HG02610 (cell line): ENCODE measurements at regions not wholly inside any gene's neighbourhood (a gene's known extent, or its start where the extent isn't known, plus 50 kb on each side); places are given as distances from the start of the nearest gene placed in this dataset.

Experiments
- ATAC-seq: cut with Tn5 transposase; IDR thresholded peaks from one replicate; pipeline ENCODE4 v1.9.1; 2021; ENCODE audit warnings: mild to moderate bottlenecking, moderate library complexity; ENCODE audit not compliant: unreplicated experiment

GRCh38 chr16:73387979-73388378, 340.1 kb upstream of the ZFHX3 start:
- no peak for ATAC-seq

- no peak for ATAC-seq
Observed at GRCh38 chr16:73385696-73386095, 337.8 kb upstream of the ZFHX3 start.

DNA sequence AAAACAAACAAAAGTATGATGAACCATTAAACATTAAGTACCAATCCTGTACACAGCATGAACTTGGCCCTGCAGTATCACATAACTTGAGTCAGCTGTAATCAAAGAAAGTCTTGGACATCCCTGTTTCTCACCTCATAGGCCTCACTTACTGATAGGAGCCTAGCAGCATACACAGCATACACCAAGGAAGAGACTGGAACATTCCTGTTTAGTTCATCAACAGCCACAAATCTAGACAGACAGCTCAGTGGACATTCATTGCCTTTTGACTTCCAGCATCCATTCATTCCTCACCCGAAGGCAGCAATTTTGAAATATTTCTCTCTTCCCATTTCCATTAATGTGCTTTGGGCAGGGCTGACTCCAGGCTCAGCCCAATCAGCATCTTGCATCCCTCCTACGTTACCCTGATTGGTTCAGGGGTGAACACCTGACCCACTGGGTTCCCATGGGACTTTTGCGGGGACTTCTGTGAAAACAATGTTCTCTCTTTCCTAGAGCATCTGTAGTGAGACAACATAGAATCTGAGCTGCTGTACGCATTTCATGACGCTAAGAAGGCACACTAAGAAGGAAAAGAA, 336.7 kb upstream of the ZFHX3 start:
- no peak for ATAC-seq

DNA sequence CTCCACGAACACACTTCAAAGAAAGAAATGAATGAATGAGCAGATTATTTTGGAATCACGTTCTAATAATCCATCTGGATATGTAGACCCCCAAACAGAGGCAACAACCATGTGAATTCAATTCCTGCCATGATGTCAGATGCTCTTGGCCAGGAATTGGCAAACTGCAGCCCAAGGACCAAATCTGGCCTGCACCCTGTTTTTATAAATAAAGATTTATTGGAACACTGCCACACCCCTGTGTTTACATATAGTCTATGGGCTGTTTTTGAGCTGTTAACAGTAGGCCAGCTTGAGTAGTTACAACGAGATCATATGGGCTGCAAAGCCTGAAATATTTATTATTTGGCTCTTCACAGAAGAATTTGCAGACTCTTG, 336.0 kb upstream of the ZFHX3 start:
- ATAC-seq, result no peak

DNA sequence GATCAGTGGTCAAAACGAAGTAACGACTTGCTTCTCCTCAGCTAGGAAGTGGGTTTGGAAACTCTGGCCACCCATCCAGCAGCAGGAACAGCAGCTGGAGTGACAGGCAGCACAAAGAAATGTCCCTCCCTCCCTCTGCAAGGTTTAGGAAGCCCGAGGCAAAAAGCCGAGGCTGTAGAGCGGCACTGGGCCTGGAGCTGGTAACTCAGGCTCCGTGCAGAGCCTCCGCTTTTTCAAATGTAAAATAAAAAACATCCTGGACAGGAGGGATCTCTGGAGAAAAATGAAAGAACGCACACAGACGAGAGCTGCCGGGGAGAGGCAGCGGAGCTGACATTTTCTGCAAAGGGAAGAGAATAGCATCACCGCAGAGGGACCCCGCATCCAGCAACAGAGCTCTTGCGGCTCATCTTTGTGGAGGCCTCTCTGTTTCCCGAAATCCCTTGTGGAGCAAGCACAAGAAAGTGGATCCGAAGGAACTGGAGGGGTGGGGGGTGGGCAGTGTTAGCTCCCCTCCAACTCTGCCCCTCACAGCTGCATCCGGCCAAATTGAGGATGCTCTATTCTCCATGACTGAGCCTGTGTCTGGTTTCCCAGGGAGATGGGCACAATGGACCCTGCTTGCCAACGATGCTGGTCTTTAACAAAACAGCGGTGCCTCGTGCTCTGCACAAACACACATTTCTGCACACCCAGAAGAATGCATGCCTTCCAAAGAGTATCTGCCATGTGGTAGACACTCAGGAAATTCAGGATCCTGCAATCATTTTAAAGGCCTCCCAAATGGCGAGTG, 335.5 kb upstream of the ZFHX3 start:
- no peak for ATAC-seq

DNA sequence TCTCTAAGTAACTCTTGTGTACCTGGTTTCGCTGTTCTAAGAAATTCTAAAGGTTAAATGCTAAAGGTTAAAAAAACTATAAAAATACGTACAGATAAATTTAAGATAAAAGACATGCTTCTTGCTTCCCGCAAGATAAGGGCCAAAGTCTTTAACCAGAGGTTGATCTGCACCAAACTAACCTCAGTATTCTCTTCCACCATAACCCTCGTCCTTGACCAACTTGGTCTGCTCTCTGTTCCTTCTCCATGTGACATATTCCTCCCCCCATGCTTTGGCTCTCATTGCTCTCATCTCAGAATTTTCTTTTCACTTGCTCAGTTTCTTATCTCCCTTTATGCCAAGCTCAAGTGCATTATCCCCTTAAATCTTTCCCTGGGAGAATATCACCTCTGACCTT, 330.5 kb upstream of the ZFHX3 start:
- ATAC-seq, result no peak

DNA sequence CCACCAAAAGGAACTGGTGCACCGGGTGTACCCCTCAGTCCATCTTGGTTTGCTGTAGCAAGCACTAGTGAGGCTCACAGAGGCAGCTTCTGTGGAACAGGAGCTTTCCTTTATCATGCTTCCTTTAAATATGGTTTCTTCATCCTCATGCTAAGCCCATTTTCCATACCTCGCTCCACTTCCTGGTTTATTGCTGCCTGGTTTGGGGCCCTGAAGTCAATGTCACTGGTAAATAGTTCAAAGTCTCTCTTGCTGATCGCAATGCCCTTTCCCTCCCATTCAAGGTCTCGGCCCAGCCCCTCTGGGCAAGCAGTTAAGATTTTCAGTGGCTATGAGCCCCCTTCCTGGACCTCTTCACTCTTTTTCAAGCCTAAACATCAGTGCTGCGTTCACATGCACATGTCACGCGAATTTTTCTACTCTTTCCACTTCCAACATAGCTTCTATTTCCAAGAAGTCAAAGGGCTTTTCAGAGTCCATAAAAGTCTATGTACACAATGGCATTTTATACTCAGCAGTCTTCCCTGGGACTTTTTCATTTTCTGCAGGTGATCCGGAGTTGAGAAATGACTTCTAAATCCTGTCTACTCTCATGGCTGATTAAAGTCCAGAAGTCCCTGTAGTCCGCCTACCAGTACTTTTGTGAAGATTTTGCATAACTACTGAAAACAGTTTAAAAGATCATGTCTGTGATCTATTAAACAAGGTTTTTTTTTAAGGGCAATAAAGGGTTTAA, 323.8 kb upstream of the ZFHX3 start:
- no peak for ATAC-seq

GRCh38 chr16:73369851-73370250, 321.9 kb upstream of the ZFHX3 start:
- no peak for ATAC-seq

DNA sequence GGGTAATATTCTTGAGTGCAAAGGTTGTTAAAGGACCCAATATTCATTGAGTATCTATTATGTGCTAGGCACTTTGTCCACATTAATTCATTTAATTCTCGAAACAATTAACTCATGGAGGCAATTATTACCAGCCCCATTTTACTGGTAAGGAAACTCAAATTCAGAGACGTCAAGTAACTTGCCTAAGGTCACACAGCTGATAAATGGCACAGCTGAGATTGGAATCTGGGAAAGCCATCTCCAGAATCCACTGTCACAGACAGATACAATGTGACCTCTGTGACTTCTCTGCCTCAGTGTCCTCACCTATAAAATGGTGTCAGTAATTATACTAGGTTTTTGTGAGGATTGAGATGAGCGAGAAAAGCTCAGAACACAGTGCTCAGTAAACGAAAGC, 320.8 kb upstream of the ZFHX3 start:
- no peak for ATAC-seq

GRCh38 chr16:73365016-73365551, 317.2 kb upstream of the ZFHX3 start:
- ATAC-seq, result no peak

GRCh38 chr16:73364413-73364812, 316.5 kb upstream of the ZFHX3 start:
- no peak for ATAC-seq

GRCh38 chr16:73361061-73361460, 313.1 kb upstream of the ZFHX3 start:
- no peak for ATAC-seq

- ATAC-seq, result no peak
Observed at GRCh38 chr16:73356401-73357079, 308.6 kb upstream of the ZFHX3 start.

- ATAC-seq, result no peak
Observed at GRCh38 chr16:73355981-73356380, 308.1 kb upstream of the ZFHX3 start.

DNA sequence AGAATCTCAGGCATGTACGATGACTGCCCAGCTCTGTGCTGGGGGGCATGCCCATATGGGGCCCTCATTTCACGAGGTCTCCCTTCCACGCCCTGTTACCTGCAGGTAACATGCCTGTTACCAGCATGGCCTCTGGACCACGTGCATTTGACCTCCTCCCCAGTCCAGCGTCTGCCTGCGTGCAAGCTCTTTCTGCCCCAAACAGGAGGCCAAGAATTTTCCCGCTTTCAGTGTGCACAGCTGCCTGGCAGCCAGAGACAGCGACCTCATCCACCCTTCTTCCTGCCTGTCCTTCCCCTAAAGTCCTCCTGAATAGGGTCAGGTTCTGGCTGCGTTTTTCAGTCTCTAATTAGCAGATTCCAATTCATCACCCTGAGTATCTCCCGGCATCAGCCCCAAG, 306.5 kb upstream of the ZFHX3 start:
- no peak for ATAC-seq

DNA sequence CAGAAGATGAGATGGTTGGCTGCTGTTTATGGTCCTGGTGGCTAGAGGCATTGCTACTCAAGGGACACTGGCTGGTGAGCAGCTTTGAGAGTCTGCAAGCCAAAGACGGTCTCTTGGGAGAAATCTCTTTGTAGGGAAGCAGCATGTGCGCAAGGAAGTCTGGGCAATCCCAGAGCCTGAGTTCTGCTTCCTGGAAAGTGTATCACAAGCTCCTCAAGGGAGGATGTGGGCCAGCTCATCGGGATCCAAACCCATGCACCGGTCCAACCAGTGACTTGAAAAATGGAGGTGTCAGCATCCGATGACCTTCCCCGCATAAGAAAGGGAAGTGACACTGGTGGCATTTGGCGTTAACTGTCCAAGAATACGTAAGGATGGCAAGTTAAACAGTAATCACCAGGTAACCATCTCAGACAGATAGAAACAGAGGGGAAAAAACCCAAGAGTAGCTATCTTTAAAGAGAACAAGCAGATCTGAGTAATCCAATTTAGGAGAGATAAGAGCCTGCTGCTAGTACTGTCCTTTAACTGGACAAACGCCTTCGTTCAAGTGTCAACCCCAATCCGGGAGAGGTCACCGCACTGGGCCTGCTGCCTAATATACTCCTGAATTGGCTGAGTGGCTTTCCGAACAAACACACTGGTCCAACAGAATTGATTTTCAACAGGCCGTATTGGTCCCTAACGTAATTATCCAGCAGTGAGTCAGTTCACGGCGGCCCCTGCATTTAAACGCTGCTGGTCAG, 303.0 kb upstream of the ZFHX3 start:
- ATAC-seq, result no peak

DNA sequence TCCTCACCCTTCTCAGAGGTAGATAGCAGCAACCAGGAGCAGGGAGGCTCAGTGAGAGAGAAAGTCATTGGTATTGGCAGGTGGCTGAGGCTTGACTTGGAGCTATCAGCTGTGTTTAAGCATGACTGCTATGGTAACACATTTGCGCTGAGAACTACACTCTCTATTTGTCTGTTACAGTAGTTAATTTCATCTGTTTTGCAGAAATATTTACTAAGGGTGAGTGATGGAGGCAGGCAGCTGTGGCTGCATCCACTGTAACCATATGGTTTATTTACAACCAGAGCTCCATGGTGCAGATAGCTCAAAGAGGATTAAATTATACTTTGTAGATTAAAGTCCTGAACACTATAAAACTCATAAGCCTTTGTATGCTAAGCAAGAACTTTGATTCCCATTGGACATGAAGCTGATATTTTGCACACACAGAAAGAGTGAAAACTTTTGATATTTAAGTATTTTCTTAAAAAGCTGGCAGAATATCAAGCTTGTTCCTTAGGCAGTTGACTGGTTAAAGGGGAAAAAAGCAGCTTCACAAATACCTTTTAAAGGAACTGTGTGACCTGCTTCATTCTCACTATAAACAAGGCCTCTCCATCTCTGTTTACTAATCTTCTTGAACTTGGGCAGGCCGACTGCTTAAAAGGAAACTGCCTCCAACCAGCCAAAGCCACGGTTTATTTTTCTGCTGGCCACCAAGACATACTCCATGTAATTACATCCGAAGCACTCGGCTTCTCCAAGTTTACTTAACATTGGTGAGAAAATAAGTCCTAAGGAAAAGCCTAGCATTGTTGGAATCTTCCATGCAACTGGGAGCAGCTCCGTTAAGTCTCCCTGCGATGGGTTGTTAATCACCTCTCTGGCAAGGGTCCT, 299.8 kb upstream of the ZFHX3 start:
- ATAC-seq, result no peak

DNA sequence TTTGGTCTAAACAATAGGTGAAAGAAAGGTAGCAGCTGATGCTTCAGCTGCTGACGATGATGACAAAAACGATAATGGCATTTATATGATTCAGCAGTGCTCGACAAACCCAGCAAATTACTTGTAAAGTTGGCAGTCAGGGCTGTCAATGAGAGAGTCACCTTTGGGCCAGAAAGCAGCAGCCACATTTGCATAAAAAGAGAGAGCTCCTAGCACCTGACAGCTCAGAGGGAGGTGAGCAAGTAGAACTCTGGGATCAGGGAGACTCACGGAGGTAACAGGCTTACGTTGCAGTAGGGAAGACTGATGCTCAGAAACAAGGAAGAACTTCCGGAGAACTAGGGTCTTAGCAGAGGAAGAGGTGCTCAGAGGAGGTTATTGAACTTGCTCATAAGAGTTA, 291.9 kb upstream of the ZFHX3 start:
- no peak for ATAC-seq

- no peak for ATAC-seq
Observed at GRCh38 chr16:73337373-73338296, 289.7 kb upstream of the ZFHX3 start.
